ENCODE measurements at regions not wholly inside any gene's neighbourhood (a gene's known extent, or its start where the extent isn't known, plus 50 kb on each side); places are given as distances from the start of the nearest gene placed in this dataset.

- no peak for TF ChIP-seq CTCF (IDR thresholded peaks at IDR 0.05; ENCODE audit: low read depth, low read length)
- no peaks in the 10 kb centered on the region for H3K27me3 ChIP-seq
These were observed 214.5 kb downstream of the FAT3 start for GRCh38 chr11:92439133-92439532.

GRCh38 chr11:92440701-92441442 lies 216.3 kb downstream of the FAT3 start:
- no peak overlapping the region for H3K4me3 ChIP-seq (ENCODE audit: low read depth, low read length)
- TF ChIP-seq CTCF (IDR thresholded peaks at IDR 0.05; ENCODE audit: low read depth, low read length), result no peak
- no peaks in the 10 kb centered on the region for H3K4me1 ChIP-seq
- H3K36me3 ChIP-seq, result no peaks in the 10 kb centered on the region
- H3K27me3 ChIP-seq, result no peaks in the 10 kb centered on the region
- no peaks in the 10 kb centered on the region for H3K9me3 ChIP-seq
- no peak for DNase-seq

More at GRCh38 chr11:92439133-92439532, 214.5 kb downstream of the FAT3 start:
- no peak overlapping the region for H3K4me3 ChIP-seq (ENCODE audit: low read depth, low read length)
- no peaks in the 10 kb centered on the region for H3K36me3 ChIP-seq
- H3K9me3 ChIP-seq, result no peaks in the 10 kb centered on the region
- DNase-seq, result no peak
- H3K4me1 ChIP-seq, result no peaks in the 10 kb centered on the region

GRCh38 chr11:92441443-92441726 lies 216.8 kb downstream of the FAT3 start:
- Histone ChIP-seq H3K27me3 (no peaks in the 10 kb centered on the region), H3K9me3 (no peaks in the 10 kb centered on the region), H3K4me1 (no peaks in the 10 kb centered on the region), H3K4me3 (ENCODE audit: low read depth, low read length) (no peak overlapping the region), H3K36me3 (no peaks in the 10 kb centered on the region)
- no peak for TF ChIP-seq CTCF (IDR thresholded peaks at IDR 0.05; ENCODE audit: low read depth, low read length)
- no peak for DNase-seq

GRCh38 chr11:92443199-92443598 lies 218.6 kb downstream of the FAT3 start:
- no peak for TF ChIP-seq CTCF (IDR thresholded peaks at IDR 0.05; ENCODE audit: low read depth, low read length)
- Histone ChIP-seq H3K9me3 (no peaks in the 10 kb centered on the region), H3K4me1 (no peaks in the 10 kb centered on the region), H3K27me3 (no peaks in the 10 kb centered on the region), H3K36me3 (no peaks in the 10 kb centered on the region), H3K4me3 (ENCODE audit: low read depth, low read length) (no peak overlapping the region)
- DNase-seq, result no peak

- H3K4me1 ChIP-seq, result no peaks in the 10 kb centered on the region
- H3K27me3 ChIP-seq, result no peaks in the 10 kb centered on the region
- no peaks in the 10 kb centered on the region for H3K9me3 ChIP-seq
- no peaks in the 10 kb centered on the region for H3K36me3 ChIP-seq
- no peak for TF ChIP-seq CTCF (IDR thresholded peaks at IDR 0.05; ENCODE audit: low read depth, low read length)
- no peak for DNase-seq
- no peak overlapping the region for H3K4me3 ChIP-seq (ENCODE audit: low read depth, low read length)
These were observed 223.0 kb downstream of the FAT3 start for GRCh38 chr11:92447586-92447985.

GRCh38 chr11:92449222-92449621 lies 224.6 kb downstream of the FAT3 start:
- no peak for TF ChIP-seq CTCF (IDR thresholded peaks at IDR 0.05; ENCODE audit: low read depth, low read length)

More at GRCh38 chr11:92449222-92449621, 224.6 kb downstream of the FAT3 start:
- H3K36me3 ChIP-seq, result no peaks in the 10 kb centered on the region
- H3K4me1 ChIP-seq, result peaks cover 5% of the 10 kb centered on the region; the same call in 1 of the 2 replicates
- H3K4me3 ChIP-seq (ENCODE audit: low read depth, low read length), result no peak overlapping the region
- H3K9me3 ChIP-seq, result no peaks in the 10 kb centered on the region
- no peaks in the 10 kb centered on the region for H3K27me3 ChIP-seq
- DNase-seq, result no peak
